PFSK-1 (cell line): ENCODE measurements at regions not wholly inside any gene's neighbourhood (a gene's known extent, or its start where the extent isn't known, plus 50 kb on each side); places are given as distances from the start of the nearest gene placed in this dataset.

ENCODE experiments used
- FOXP2 ChIP-seq: optimal IDR thresholded peaks from 2 replicates; pipeline ENCODE3; 2011; ENCODE audit warnings: borderline replicate concordance, control low read depth, inconsistent platforms; ENCODE audit not compliant: insufficient read depth; ENCODE audit errors: extremely low read length, extremely low read depth
- POLR2AphosphoS5 ChIP-seq: IDR thresholded peaks from 2 replicates; pipeline ENCODE4 v1.6.1; 2012; ENCODE audit warnings: low read depth, mild to moderate bottlenecking, control low read depth, low read length, moderate library complexity
- SIN3A ChIP-seq: IDR thresholded peaks from 2 replicates; pipeline ENCODE4 v1.6.1; 2012; ENCODE audit warnings: mild to moderate bottlenecking, low read length, moderate library complexity, borderline replicate concordance; ENCODE audit not compliant: insufficient read depth
- TAF1 ChIP-seq: IDR thresholded peaks from 2 replicates; pipeline ENCODE4 v1.6.1; 2012; ENCODE audit warnings: low read length, control low read depth, borderline replicate concordance; ENCODE audit not compliant: insufficient read depth
- TF ChIP-seq, protein P1 (sequence below), 2 experiments: IDR thresholded peaks; 2 replicates each; pipeline versions ENCODE4 v1.6.1 to v1.8.0; 2011 to 2012; ENCODE audit warnings: low read depth in 2 of 2, low read length in 2 of 2, control low read depth in 1 of 2, inconsistent platforms in 1 of 2, mild to moderate bottlenecking in 1 of 2, moderate library complexity in 1 of 2; ENCODE audit not compliant: insufficient read depth in 1 of 2

DNA sequence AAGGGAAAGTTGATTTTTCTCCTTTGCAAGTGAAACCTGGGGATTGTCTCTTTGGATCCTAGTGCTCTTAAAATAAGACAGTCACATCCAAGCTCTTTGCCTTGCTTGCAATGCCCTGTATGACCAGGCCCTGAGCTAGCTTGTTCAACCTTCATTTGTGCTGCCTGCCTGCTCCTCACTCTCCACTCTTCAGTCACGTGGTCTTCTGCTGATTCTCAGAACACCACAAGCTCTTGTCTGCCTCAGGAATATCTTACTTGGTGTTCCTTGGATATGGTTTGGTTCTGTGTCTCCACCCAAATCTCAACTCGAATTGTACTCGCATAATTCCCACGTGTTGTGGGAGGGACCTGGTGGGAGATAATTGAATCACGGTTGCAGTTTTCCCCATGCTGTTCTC, 318.7 kb downstream of the RMST start:
- TF ChIP-seq FOXP2, result no peak
- no peak for TF ChIP-seq TAF1
- no peak for TF ChIP-seq SIN3A
- TF ChIP-seq, protein P1, sequence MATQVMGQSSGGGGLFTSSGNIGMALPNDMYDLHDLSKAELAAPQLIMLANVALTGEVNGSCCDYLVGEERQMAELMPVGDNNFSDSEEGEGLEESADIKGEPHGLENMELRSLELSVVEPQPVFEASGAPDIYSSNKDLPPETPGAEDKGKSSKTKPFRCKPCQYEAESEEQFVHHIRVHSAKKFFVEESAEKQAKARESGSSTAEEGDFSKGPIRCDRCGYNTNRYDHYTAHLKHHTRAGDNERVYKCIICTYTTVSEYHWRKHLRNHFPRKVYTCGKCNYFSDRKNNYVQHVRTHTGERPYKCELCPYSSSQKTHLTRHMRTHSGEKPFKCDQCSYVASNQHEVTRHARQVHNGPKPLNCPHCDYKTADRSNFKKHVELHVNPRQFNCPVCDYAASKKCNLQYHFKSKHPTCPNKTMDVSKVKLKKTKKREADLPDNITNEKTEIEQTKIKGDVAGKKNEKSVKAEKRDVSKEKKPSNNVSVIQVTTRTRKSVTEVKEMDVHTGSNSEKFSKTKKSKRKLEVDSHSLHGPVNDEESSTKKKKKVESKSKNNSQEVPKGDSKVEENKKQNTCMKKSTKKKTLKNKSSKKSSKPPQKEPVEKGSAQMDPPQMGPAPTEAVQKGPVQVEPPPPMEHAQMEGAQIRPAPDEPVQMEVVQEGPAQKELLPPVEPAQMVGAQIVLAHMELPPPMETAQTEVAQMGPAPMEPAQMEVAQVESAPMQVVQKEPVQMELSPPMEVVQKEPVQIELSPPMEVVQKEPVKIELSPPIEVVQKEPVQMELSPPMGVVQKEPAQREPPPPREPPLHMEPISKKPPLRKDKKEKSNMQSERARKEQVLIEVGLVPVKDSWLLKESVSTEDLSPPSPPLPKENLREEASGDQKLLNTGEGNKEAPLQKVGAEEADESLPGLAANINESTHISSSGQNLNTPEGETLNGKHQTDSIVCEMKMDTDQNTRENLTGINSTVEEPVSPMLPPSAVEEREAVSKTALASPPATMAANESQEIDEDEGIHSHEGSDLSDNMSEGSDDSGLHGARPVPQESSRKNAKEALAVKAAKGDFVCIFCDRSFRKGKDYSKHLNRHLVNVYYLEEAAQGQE (IDR thresholded peaks at IDR 0.05; ENCODE audit: insufficient read depth in 1 of 2, low read depth in 2 of 2, low read length in 2 of 2), result no peak
- no peak for TF ChIP-seq POLR2AphosphoS5

DNA sequence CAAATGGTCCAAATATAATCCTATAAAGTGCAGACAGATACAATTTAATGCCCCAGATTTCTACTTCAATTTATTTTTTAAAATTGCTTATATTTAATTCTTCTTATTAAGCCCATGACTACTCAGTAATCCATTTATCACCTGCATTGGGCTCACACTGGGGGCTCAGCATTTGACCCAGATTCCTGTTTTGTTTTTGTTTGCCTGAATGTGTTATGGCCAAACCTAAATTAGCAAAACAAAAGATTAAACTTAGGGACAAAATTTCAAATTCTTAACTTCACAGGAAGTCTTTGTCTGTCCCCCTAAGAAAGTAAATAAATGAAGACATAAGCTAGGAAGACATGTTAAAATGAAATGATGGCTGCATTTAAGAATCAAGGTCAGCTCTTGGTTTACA, 322.3 kb downstream of the RMST start:
- TF ChIP-seq POLR2AphosphoS5, result no peak
- TF ChIP-seq FOXP2, result no peak
- no peak for TF ChIP-seq SIN3A
- TF ChIP-seq TAF1, result no peak
- TF ChIP-seq, protein P1 (IDR thresholded peaks at IDR 0.05; ENCODE audit: insufficient read depth in 1 of 2, low read depth in 2 of 2, low read length in 2 of 2), result no peak

DNA sequence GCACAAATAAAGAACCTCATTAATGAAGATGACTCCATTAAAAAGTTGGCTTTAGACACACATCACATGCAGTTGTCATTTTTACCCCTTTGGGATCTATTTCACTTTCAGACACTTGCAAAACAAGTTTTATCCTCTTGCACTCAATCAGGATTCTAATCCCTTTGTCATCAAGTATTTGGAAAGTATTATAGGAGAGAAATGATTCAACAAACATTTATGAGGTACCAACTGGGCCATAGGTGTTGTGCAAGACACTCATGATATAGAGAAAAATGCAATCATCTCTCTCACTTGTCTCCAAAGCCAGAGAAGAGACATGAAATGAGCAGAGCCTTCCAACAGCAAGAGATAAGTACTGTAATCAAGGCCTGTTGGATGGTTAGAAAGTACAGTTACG, 327.7 kb downstream of the RMST start:
- no peak for TF ChIP-seq POLR2AphosphoS5
- TF ChIP-seq TAF1, result no peak
- no peak for TF ChIP-seq FOXP2
- TF ChIP-seq SIN3A, result no peak
- TF ChIP-seq, protein P1 (IDR thresholded peaks at IDR 0.05; ENCODE audit: insufficient read depth in 1 of 2, low read depth in 2 of 2, low read length in 2 of 2), result no peak

DNA sequence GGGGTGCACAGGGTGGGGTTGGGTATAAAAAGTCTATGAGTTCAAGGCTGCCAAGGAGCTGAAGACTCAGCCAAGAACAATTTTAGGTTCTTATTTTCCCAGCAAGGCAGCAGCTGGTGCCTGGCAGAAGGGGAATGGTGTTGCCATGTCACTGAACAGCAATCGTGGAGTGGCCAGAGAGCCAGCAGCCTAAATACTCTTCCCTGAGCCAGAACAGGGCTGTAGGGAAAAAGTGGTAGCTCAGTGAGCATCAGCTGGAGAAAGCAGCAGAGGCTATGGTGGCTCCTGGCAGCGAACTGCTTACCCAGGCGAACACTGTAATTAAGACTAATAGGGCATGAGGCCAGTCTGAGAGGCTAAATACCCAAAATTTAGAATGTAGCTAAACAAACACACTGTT, 334.9 kb downstream of the RMST start:
- TF ChIP-seq SIN3A (no peak), TAF1 (no peak), POLR2AphosphoS5 (no peak), FOXP2 (no peak)
- TF ChIP-seq, protein P1 (IDR thresholded peaks at IDR 0.05; ENCODE audit: insufficient read depth in 1 of 2, low read depth in 2 of 2, low read length in 2 of 2), result no peak

DNA sequence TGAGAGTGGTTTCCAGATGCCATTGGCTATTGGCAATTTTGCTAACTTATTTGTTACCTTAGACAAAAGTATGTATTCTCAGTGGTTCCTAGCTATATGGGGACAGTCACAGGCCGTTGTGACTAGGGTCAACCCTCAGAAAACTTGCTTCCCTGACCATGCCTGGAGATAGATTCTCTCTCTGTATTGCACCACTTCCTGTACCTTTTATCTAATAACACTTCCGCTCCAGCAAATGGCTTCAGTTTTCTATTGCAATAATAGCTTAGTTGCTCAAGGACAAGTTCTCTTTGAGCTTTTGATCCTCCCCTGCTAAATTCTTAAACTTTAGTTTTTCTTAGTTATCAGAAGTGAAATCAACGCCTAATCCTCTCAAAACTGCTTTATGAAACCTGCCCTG, 338.0 kb downstream of the RMST start:
- TF ChIP-seq, protein P1 (IDR thresholded peaks at IDR 0.05; ENCODE audit: insufficient read depth in 1 of 2, low read depth in 2 of 2, low read length in 2 of 2), result no peak
- no peak for TF ChIP-seq FOXP2
- no peak for TF ChIP-seq TAF1
- no peak for TF ChIP-seq POLR2AphosphoS5
- TF ChIP-seq SIN3A, result no peak
